ENCODE measurements at regions not wholly inside any gene's neighbourhood (a gene's known extent, or its start where the extent isn't known, plus 50 kb on each side); places are given as distances from the start of the nearest gene placed in this dataset.

DNA sequence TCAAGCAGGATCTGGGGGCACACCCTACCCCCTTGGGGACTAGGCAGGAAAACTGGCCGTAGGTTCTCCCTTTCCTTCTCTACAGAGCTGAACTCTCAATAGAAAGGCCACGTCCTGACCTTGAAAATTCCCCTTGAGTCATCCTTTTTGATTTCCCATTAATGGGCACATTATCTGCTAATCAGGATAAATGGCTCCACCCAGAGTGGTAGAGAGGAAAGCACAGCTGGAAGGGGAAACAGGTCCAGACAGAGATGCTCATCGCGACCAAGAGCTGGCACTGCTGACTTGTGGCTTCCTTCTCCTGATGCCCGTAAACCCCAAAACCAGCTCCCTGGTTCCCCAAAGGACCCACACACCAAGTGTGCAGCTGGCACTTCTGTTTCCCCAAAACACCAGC, 206.5 kb upstream of the CDH5 start:
- intact Hi-C loops (cut with micrococcal nuclease), result no loop called here
- Mint-ChIP-seq H3K27me3 (ENCODE audit: insufficient read depth) (peaks cover 6% of the 10 kb centered on the region), H3K36me3 (ENCODE audit: low read depth) (no peaks in the 10 kb centered on the region), H3K4me3 (no peak overlapping the region), H3K27ac (no peak overlapping the region), H3K9me3 (no peaks in the 10 kb centered on the region), H3K4me1 (ENCODE audit: low read depth) (no peaks in the 10 kb centered on the region)
- DNase-seq (ENCODE audit: low spot score), result no peak

- Mint-ChIP-seq H3K9me3 (no peaks in the 10 kb centered on the region), H3K36me3 (ENCODE audit: low read depth) (no peaks in the 10 kb centered on the region), H3K27me3 (ENCODE audit: insufficient read depth) (peaks cover 7% of the 10 kb centered on the region), H3K27ac (no peak overlapping the region), H3K4me1 (ENCODE audit: low read depth) (no peaks in the 10 kb centered on the region), H3K4me3 (no peak overlapping the region)
- no peak for DNase-seq (ENCODE audit: low spot score)
- intact Hi-C loops (cut with micrococcal nuclease), result no loop called here
Measured at GRCh38 chr16:66156538-66156937, 210.0 kb upstream of the CDH5 start.

DNA sequence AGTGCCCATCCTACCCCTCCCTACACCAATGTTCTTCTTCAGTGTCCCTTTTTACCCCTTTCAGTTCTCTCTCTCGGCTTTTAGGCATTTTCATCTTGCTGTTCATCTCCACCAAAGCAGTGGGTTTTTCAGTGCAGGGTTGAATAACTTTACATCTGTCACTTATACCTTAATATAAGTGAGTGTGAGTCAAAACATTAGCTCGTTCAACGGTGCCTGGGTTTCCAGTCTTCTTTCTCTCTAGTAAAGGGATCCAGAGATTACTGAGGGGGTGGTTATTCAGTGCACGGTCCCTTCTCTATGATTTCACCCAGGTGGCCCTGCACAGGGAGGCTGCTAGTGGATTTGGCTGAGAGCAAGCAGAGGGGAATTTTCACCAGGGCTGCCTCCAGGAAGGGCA, 210.6 kb upstream of the CDH5 start:
- Mint-ChIP-seq H3K4me3 (no peak overlapping the region), H3K4me1 (ENCODE audit: low read depth) (peaks cover 4% of the 10 kb centered on the region), H3K27me3 (ENCODE audit: insufficient read depth) (peaks cover 7% of the 10 kb centered on the region), H3K36me3 (ENCODE audit: low read depth) (no peaks in the 10 kb centered on the region), H3K9me3 (no peaks in the 10 kb centered on the region), H3K27ac (no peak overlapping the region)
- intact Hi-C loops (cut with micrococcal nuclease), result no loop called here
- DNase-seq (ENCODE audit: low spot score), result no peak

GRCh38 chr16:66154801-66155200, 211.7 kb upstream of the CDH5 start:
- no peak for DNase-seq (ENCODE audit: low spot score)
- Mint-ChIP-seq H3K36me3 (ENCODE audit: low read depth) (no peaks in the 10 kb centered on the region), H3K27me3 (ENCODE audit: insufficient read depth) (peaks cover 7% of the 10 kb centered on the region), H3K27ac (no peak overlapping the region), H3K4me1 (ENCODE audit: low read depth) (peaks cover 16% of the 10 kb centered on the region), H3K4me3 (no peak overlapping the region), H3K9me3 (no peaks in the 10 kb centered on the region)
- intact Hi-C loops (cut with micrococcal nuclease), result no loop called here

DNA sequence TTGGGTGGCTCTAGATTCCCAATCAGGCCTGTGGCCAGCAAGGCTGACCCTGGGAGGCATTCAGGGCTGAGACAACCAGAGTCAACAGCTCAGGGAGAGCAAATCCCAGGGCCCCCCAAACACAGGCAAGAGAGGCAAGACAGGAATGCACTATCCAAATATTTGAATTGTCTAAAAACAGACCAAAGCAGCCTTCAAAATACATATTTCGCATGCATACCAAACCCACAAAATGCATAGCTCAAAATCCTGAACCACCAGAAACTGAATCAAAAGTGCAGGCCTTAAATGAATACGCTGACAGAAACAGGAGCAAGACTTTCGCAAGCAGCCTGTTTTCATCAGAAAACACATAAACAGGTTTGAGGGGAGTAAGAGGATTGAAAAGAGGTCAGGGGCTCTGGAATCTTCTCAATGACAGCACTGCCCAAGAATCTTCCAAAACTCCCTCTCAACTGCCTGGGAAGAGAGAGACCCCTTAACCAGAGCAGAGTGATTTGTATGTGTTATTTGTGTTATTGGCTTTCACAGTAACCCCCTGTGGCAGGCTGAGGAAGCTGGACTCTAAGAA, 213.6 kb upstream of the CDH5 start:
- no peak overlapping the region for H3K27ac Mint-ChIP-seq
- H3K27me3 Mint-ChIP-seq (ENCODE audit: insufficient read depth), result peaks cover 10% of the 10 kb centered on the region
- no peaks in the 10 kb centered on the region for H3K36me3 Mint-ChIP-seq (ENCODE audit: low read depth)
- H3K4me1 Mint-ChIP-seq (ENCODE audit: low read depth), result peaks cover 16% of the 10 kb centered on the region
- intact Hi-C loops (cut with micrococcal nuclease), result no loop called here
- DNase-seq (ENCODE audit: low spot score), result no peak
- H3K4me3 Mint-ChIP-seq, result no peak overlapping the region
- no peaks in the 10 kb centered on the region for H3K9me3 Mint-ChIP-seq

- H3K4me3 Mint-ChIP-seq, result no peak overlapping the region
- no peak for DNase-seq (ENCODE audit: low spot score)
- no peak overlapping the region for H3K27ac Mint-ChIP-seq
- intact Hi-C loops (cut with micrococcal nuclease), result no loop called here
- H3K36me3 Mint-ChIP-seq (ENCODE audit: low read depth), result no peaks in the 10 kb centered on the region
- peaks cover 10% of the 10 kb centered on the region for H3K27me3 Mint-ChIP-seq (ENCODE audit: insufficient read depth)
- H3K9me3 Mint-ChIP-seq, result no peaks in the 10 kb centered on the region
- peaks cover 16% of the 10 kb centered on the region for H3K4me1 Mint-ChIP-seq (ENCODE audit: low read depth)
Measured at GRCh38 chr16:66152181-66152580, 214.3 kb upstream of the CDH5 start.

DNA sequence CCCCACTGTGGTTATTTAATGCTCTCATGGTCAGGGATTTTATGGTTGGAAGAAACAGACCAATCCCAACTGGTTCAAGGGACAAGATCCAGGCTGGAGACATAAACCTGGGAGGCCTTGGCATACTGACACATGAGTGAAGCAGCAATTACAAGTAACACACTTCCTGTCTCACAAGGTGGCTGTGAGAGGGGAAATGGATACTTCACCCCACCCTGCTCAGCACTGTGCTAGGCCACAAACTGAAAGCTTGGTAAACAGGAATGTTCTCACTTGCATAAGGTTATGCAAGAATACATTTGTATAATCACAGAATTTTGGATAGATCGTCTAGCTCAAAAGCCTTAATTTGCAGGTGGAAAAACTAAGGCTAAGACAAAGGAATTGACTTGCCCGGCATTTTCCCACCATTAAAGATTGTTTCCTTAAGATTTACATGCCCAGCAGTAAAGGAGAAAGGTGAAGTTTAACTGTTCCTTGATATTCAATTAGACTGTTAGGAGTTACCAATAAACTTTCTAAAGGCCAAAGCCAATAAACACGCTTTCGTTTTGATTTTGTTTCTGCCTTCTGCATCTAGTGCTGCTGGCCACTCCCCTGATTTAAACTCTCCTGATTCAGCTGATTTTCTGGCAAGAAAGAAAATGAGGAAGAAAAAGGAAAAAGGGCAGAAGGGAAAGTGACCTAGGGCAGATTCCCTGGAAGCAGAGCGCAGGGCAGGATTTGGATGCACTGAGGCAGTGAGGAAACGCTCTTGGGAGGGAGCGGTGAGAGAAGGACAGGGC, 215.6 kb upstream of the CDH5 start:
- H3K36me3 Mint-ChIP-seq (ENCODE audit: low read depth), result no peaks in the 10 kb centered on the region
- no peak overlapping the region for H3K27ac Mint-ChIP-seq
- DNase-seq (ENCODE audit: low spot score), result no peak
- H3K4me1 Mint-ChIP-seq (ENCODE audit: low read depth), result peaks cover 16% of the 10 kb centered on the region
- peaks cover 8% of the 10 kb centered on the region for H3K27me3 Mint-ChIP-seq (ENCODE audit: insufficient read depth)
- intact Hi-C loops (cut with micrococcal nuclease), result no loop called here
- no peak overlapping the region for H3K4me3 Mint-ChIP-seq
- no peaks in the 10 kb centered on the region for H3K9me3 Mint-ChIP-seq

GRCh38 chr16:66147291-66147690, 219.2 kb upstream of the CDH5 start:
- peaks cover 7% of the 10 kb centered on the region for H3K27me3 Mint-ChIP-seq (ENCODE audit: insufficient read depth)
- no peak overlapping the region for H3K27ac Mint-ChIP-seq
- no peak overlapping the region for H3K4me3 Mint-ChIP-seq
- H3K36me3 Mint-ChIP-seq (ENCODE audit: low read depth), result no peaks in the 10 kb centered on the region
- intact Hi-C loops (cut with micrococcal nuclease), result no loop called here
- peaks cover 16% of the 10 kb centered on the region for H3K4me1 Mint-ChIP-seq (ENCODE audit: low read depth)
- H3K9me3 Mint-ChIP-seq, result no peaks in the 10 kb centered on the region
- DNase-seq (ENCODE audit: low spot score), result no peak

DNA sequence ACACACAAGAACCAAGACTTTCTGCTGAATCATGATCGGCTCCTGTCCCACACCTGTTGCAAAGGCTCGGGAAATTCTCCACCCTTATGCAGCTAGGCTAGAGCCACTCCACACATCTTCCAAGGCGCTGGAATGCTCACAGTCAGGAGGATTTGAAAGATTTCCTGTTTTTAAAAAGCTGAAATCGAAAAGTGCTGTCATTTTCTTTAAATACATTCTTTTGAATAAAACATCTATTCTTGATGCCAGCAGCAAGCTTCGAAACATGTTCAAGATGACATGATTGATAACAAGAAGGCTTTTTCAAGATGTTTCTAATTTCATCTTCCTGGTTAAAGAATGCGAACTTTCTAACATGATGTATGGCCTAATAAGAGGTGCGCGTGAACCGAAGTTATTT, 219.7 kb upstream of the CDH5 start:
- H3K27ac Mint-ChIP-seq, result no peak overlapping the region
- no peak overlapping the region for H3K4me3 Mint-ChIP-seq
- intact Hi-C loops (cut with micrococcal nuclease), result no loop called here
- DNase-seq (ENCODE audit: low spot score), result no peak
- peaks cover 16% of the 10 kb centered on the region for H3K4me1 Mint-ChIP-seq (ENCODE audit: low read depth)
- no peaks in the 10 kb centered on the region for H3K9me3 Mint-ChIP-seq
- no peaks in the 10 kb centered on the region for H3K36me3 Mint-ChIP-seq (ENCODE audit: low read depth)
- H3K27me3 Mint-ChIP-seq (ENCODE audit: insufficient read depth), result peaks cover 7% of the 10 kb centered on the region

DNA sequence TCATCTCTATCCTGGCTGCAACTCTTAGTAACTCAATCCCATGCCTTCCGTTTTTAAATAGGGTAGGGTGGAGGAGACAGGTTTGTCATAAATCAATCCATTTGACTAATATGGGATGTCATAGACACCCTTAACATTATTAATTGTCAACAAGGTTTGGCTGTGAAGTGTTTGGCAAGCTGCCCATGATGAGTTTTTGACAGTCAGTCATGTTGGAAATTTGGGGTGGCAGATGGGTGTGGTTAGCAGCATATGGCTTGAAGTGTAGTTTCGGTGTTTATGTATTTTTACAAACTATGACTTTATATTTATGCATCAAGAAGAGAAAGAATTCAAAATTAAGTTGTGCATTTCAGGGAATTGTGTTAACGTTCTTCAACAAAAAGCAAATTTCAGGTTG, 221.8 kb upstream of the CDH5 start:
- no peak overlapping the region for H3K4me3 Mint-ChIP-seq
- H3K36me3 Mint-ChIP-seq (ENCODE audit: low read depth), result no peaks in the 10 kb centered on the region
- H3K9me3 Mint-ChIP-seq, result no peaks in the 10 kb centered on the region
- no peak for DNase-seq (ENCODE audit: low spot score)
- H3K27me3 Mint-ChIP-seq (ENCODE audit: insufficient read depth), result peaks cover 7% of the 10 kb centered on the region
- H3K4me1 Mint-ChIP-seq (ENCODE audit: low read depth), result no peaks in the 10 kb centered on the region
- intact Hi-C loops (cut with micrococcal nuclease), result no loop called here
- no peak overlapping the region for H3K27ac Mint-ChIP-seq

GRCh38 chr16:66143415-66143814, 223.1 kb upstream of the CDH5 start:
- Mint-ChIP-seq H3K36me3 (ENCODE audit: low read depth) (no peaks in the 10 kb centered on the region), H3K4me3 (no peak overlapping the region), H3K9me3 (no peaks in the 10 kb centered on the region), H3K27ac (no peak overlapping the region), H3K4me1 (ENCODE audit: low read depth) (no peaks in the 10 kb centered on the region), H3K27me3 (ENCODE audit: insufficient read depth) (peaks cover 7% of the 10 kb centered on the region)
- DNase-seq (ENCODE audit: low spot score), result no peak
- intact Hi-C loops (cut with micrococcal nuclease), result no loop called here

GRCh38 chr16:66141885-66142284, 224.6 kb upstream of the CDH5 start:
- intact Hi-C loops (cut with micrococcal nuclease), result no loop called here
- DNase-seq (ENCODE audit: low spot score), result no peak
- Mint-ChIP-seq H3K36me3 (ENCODE audit: low read depth) (no peaks in the 10 kb centered on the region), H3K9me3 (no peaks in the 10 kb centered on the region), H3K27ac (no peak overlapping the region), H3K27me3 (ENCODE audit: insufficient read depth) (peaks cover 4% of the 10 kb centered on the region), H3K4me3 (no peak overlapping the region), H3K4me1 (ENCODE audit: low read depth) (no peaks in the 10 kb centered on the region)

GRCh38 chr16:66137853-66138252, 228.6 kb upstream of the CDH5 start:
- no peaks in the 10 kb centered on the region for H3K4me1 Mint-ChIP-seq (ENCODE audit: low read depth)
- H3K27me3 Mint-ChIP-seq (ENCODE audit: insufficient read depth), result peaks cover 2% of the 10 kb centered on the region
- no peaks in the 10 kb centered on the region for H3K36me3 Mint-ChIP-seq (ENCODE audit: low read depth)
- H3K27ac Mint-ChIP-seq, result no peak overlapping the region
- no peak for DNase-seq (ENCODE audit: low spot score)
- H3K4me3 Mint-ChIP-seq, result no peak overlapping the region
- intact Hi-C loops (cut with micrococcal nuclease), result no loop called here
- H3K9me3 Mint-ChIP-seq, result no peaks in the 10 kb centered on the region

DNA sequence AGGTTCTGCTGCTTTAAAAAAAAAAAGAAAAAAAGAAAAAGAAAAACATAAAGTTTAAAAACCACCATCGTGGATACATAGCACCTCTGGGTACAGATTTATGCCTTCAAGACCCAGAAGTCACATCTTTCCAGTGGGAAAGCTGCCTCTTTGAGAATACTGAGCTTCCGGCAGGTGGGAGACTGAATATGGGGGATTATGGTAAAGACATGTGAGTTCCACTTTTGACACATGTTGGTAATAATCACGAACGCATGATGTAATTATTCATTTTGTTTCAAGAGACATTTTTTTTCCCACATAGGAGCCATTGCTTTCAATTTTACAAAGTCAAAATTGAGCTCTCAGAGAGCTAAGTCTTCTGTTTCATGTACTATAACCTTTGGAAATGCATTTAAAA, 229.7 kb upstream of the CDH5 start:
- H3K9me3 Mint-ChIP-seq, result no peaks in the 10 kb centered on the region
- intact Hi-C loops (cut with micrococcal nuclease), result no loop called here
- no peak overlapping the region for H3K27ac Mint-ChIP-seq
- H3K4me1 Mint-ChIP-seq (ENCODE audit: low read depth), result no peaks in the 10 kb centered on the region
- DNase-seq (ENCODE audit: low spot score), result no peak
- peaks cover 2% of the 10 kb centered on the region for H3K27me3 Mint-ChIP-seq (ENCODE audit: insufficient read depth)
- H3K36me3 Mint-ChIP-seq (ENCODE audit: low read depth), result no peaks in the 10 kb centered on the region
- no peak overlapping the region for H3K4me3 Mint-ChIP-seq
